ENCODE measurements at regions not wholly inside any gene's neighbourhood (a gene's known extent, or its start where the extent isn't known, plus 50 kb on each side); places are given as distances from the start of the nearest gene placed in this dataset.
A peak's percentile ranks its signal among the peaks of the same experiment; 100 is the strongest.

DNA sequence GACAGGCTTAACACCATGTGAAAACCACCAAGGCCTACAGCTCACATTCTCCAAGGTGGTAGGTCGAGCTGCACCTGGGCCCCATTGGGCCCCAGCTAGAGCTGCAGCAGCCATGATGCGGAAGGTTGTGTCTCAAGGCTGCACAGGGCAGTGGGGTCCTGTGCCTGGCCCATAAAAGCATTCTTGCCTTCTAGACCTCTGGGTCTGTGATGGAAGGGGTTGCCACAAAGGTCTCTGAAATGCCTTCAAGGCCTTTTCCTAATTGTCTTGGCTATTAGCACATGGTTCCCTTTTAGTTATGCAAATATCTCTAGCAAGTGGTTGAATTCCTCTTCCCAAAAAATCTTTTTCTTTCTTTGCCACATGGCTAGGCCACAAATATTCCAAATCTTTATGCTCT lies 52.5 kb upstream of the C11orf58 start:
- DNase-seq = no peak

DNA sequence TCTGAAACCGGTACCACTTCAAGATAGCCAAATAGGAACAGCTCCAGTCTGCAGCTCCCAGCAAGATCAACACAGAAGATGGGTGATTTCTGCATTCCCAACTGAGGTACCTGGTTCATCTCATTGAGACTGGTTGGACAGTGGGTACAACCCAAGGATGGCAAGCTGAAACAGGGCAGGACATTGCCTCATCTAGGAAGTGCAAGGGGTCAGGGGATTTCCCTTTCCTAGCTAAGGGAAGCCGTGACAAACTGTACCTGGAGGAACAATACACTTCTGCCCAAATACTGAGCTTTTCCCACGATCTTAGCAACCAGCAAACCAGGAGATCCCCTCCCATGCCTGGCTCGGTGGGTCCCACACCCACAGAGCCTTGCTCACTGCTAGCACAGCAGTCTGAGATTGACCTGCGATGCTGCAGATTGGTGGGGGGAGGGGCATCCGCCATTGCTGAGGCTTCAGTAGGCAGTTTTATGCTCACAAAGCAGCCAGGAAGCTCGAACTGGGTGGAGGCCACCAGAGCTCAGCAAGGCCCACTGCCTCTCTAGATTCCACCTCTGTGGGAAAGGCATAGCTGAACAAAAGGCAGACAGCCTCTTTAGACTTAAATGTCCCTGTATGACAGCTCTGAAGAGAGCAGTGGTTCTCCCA lies 59.9 kb upstream of the C11orf58 start:
- no peak for DNase-seq

DNA sequence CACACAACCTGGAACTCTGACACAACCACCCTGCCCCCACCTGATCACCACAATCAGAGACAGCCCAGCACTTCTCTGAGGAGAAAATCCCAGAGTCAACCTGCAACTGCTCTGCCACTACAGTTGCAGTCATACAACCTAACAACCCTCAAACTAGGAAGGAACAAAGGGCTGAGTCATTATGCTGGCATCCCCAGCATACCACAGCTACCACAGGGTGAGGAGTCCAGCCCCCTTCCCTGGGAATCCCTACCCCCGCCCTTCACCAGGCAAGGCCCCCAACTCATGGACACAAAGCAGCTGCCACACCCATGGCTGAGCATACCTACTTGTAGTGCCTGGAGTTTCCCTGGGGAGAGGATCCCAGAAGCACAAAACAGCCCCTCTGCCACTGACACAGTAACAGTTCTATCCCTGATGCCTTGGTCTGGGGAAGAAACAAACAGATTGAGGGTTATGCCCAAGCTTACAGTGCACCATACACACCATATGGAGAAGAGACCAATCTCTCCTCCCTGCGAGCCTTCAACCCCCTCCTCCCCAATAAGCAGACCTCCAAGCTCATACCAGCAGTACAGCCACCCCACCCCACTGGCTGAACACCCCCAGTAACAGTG lies 68.5 kb upstream of the C11orf58 start:
- peak; percentile 17 to 40 for DNase-seq

DNA sequence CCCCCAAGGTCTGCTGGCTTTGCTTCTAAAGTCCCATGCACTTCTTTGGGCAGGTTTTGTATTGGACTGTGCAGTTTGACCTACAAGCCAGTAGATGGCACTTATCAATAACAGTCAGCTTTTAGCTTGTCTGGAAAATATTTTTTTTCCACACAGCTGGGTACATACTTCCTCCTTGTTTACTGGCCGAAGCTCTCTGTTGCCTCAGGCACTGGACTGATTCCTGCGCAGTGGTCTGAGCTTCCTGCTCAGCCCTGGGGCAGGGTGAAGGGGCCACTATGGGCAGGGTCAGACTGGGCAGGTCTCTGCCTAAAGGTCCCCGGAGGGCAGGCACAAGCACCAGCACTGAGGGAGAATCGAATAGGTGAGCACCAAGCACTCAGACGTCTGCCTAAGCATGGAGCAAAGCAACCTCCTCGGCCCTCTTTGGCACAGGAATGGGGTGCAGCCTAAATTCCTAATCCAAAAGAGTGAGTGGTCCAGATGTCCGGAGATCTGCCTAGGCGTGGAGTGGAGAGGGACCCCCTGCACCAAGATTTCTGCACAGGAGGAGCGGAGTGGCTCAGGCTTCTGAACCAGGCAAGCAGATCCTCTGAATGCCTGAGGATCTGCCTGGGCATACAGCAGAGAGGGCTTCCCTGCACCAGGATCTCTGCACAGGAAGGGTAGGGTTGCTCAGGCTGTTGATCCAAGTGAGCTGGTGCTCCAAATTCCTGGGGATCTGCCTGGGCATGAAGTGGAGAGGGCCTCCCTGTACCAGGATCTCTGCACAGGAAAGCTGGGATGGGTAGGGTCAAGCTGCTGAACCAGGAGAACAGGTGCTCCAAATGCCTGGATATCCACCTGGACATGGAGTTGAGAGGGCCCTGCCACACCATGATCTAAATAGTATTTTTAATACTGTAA lies 105.9 kb upstream of the C11orf58 start:
- DNase-seq = no peak

DNA sequence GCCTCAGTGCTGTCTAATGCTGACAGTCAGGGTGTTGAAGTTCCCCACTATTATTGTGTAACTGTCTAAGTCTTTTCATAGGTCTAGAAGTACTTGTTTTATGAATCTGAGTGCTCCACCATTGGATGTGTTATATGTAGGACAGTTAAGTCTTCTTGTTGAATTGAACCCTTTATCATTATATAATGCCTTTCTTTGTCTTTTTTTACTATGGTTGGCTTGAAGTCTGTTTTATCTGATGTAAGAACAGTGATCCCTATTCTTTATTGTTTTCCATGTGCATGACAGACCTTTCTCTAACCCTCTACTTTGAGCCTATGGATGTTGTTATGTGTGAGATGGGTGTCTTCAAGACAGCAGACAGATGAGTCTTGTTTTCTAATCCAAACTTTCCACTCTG lies 107.8 kb upstream of the C11orf58 start:
- no peak for DNase-seq

DNA sequence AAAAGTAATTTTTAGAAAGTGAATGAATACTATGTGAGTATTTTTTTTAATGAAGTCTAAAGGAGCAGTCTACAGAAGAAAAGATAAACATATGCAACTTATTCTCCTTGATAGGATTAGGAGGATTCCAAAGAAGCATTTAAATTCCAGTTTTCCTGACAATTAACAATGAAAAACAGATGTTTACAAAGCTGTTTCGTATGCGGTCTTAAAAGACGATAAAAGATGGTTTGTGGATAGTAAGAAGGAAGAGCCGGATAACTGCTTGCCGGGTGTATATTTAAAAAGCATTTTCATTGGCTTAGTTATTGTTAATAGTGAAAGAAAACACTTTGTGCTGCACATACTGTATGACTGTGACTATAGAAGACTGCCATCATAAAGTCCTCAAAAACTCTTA lies 120.0 kb upstream of the C11orf58 start:
- DNase-seq = no peak

DNA sequence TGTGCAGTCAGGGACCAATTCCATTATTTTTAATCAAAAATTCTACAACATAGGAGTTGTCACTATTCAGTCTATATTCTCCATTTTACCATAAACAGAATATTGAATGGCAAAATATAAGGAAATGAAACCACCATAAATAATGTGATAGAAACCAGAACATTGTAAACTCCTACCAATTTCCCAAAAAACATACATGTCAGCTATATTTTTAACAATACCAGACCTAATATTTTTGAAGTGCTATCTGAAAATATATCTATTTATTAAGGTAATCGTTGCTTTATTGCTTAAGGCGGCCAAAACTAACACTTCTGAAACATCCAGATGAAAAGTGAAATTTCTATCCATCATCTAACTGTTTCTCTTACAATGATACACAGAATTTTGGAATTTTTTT lies 123.0 kb upstream of the C11orf58 start:
- DNase-seq = no peak

DNA sequence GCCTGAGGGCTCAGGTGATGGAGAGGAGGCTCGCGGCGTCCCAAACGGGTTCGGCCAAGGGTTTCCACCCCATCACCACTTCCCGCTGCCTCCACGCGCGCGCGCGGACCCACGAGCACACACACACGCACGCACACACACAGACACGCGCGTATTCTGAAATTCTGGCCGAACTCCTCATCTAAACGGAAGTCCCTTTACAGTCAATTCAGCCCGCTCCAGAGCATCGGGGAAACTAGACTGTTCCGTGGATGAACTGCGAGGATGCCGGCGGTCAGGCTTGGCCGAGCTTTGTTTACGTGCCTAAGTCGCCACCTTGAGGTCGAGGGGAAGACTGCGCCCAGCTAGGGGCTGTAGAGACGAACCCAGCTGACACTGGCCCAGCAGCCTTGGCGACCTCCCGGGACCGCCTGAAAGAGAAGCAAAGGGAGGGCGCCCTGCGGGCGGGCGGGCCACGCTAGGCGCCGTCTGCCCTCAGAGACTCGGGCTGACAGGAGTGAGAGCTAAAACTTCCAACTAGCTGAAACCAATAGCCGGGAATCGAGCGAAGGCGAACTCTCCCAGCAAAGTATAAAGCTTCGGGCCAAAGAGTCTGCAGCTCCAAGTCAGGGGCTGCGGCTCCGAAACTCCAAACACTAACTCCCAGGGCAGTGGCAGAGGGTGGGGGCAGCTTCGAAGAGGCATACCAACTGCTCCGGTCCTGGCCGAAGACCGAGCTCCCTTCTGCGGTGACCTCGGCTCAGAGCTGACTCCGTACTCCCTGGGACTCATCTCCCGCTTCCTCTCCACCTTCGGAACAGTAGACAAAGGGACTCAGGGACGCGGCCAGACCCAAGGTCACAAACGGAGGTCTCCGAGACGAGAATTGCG lies 124.7 kb upstream of the C11orf58 start:
- DNase-seq = peak; percentile 34 to 79

DNA sequence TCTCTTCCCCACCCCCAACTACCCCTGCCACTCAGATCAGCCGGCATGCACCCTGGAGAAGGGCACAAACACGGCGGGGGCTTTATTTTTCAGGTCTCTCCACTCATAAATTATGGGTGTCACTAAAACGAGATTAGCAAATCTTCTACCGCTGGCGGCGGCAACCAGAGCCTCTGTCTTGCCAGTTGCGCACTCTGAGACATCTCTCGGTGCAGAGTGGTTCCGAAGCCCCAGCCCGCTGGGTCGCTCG lies 125.3 kb upstream of the C11orf58 start:
- peak in 1 of 2 experiments; percentile 27 for DNase-seq

DNA sequence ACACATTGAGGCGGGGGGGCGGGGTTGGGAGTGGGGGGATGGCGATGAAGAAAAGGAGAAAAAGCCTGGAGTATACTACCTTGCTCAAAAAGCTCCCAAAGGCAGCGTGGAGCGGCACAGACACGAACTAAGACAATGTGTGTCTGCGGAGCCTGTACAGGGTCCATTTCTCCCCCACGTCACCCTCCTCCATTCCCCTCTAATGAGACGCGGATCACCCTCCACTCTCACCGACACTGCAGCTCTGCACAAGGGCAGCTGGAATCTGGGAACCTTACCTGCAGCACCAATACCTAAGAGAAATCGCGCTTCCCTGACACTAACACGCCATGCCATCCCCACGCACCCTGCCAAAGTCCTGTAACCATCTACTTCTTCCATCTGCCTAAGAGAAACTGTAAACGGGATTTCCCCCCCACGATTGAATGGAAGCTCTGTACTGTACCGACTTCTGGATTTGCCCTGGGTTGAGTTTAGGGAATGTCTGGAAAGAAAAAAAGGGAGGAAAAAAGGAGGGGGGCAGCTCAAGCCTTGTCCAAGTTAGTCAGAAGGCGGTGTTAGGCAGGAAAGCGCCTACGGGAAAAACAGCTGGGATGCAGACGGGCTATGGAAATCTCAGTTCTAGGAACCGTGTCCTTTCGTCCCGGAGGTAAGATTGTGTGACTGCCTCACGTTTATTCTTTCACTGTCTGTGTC lies 125.7 kb upstream of the C11orf58 start:
- no peak for DNase-seq

DNA sequence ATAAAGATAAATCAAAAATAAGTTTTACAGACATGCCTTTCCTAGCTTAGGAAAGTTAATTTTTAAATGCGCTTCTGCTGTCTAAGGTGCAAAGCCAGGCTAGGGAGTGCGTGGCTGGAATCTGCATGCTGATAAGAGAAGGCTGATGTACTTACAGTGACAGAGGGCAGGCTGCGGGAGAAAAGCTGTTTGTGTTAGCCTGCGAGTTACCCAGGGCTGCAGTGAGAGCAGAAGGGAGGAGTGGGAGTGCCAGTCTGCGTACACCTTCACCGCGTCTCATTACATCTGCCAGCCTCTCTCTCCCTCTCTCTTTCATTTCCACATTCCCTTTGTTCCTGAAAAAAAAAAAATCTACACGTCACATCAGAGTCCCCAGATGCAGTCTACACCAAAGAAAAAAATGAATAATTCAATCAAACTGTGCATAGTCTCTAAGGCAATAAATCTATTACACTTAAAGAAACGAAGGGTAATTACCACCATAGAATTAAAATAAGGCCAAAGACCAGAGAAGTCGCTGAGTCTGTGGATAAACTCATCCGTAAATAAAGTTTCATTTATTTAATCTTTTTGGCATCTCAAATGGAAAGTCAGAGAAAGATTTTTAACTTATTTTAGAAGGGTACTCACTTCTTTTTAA lies 126.4 kb upstream of the C11orf58 start:
- no peak for DNase-seq

DNA sequence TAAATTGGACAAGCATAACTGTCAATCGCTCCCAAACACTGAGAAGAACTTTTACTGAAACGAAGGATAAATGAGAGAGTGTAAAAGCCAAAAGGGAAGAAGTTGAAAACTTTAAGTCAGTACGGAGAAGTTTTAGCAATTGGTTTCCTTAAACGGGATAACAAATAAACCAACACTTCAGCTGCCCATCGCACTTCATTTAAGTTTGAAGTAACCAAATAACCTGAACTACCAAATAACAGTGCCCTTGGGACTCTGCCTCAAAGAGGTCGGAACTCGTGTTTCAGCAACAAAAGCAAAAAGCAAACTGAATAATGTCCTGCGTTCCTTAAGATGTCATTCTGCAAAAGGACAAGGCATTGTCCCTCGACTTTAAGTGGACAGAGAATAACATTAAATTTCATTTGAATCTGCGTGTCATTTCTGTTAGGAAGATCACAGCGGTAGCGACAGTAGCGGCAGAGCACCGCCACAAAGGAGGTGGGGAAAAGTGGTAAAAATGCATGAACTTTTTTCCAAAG lies 127.0 kb upstream of the C11orf58 start:
- no peak for DNase-seq

DNA sequence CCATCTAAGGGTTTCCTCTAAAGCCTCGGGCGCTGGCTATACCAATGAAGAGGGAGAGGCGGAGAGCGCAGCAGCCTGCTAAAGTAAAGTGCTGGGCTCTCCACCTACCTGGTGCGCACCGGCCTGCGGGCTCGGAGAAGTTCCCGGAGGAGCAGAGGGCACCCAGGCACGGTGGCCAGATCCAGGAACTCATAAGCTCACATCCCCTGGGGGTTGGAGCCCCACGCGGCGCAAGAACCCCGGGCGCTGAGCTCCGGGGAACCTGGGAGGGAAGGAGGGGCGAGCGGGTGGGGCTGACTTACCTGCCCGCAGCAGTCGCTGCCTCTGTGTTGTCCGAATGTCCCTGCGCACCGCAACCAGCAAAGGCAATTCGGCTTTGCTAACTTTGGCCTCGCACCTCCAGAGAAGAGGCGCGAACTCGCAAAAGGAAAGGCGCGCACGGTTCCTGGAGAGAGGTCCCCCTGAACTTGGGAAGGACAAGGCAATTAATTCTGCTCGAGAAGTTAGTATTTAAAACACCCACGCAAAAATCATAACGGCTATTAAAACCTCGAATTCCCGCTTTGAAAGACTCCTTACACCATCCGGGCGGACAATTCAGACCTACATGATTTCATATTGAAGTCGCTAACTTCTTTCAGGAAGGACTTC lies 127.6 kb upstream of the C11orf58 start:
- DNase-seq = no peak

DNA sequence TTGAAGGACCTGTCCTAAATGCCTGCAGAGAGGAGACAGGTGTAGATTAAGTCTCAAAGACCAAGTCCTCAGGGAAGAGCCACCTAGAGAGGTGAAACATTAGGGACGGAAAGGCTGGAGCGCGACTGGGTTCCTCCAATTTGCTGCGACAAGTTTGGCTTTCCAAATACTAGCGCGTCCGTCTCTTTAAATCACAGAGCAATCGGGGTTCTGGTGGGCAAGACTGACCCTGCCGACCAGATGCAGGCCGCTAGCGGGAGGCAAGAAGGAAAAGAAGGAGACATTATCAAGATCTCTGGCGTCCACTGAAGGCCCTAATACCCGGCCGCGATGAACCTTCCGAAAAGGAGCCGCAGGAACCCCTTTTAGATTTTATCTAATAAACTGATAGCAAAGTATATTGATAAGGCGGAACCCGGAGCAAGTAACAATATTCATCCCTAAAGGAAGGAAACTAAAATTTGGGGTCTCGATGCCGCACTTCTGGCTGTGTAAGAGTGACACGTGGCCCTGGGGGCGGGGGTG lies 128.2 kb upstream of the C11orf58 start:
- DNase-seq = no peak

DNA sequence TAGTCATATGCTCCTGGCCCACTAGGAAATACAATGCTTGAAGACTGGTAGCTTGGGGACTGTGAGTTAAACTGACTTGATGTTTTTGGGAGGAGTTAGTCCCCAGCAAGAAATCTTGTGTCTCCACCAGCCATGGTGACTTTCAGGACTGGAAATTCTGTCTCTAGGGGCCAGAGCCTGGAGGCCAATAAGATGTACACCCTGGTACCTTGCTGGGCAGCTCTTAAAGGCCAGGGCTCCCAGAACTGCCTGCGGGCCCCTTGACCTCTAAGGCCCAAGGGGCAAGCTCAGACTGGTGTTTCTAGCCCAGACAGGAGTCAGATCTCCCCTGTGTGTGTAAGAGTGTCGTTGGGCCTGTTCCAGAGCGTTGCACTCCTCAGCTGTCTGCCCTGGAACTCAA lies 128.7 kb upstream of the C11orf58 start:
- DNase-seq = no peak

DNA sequence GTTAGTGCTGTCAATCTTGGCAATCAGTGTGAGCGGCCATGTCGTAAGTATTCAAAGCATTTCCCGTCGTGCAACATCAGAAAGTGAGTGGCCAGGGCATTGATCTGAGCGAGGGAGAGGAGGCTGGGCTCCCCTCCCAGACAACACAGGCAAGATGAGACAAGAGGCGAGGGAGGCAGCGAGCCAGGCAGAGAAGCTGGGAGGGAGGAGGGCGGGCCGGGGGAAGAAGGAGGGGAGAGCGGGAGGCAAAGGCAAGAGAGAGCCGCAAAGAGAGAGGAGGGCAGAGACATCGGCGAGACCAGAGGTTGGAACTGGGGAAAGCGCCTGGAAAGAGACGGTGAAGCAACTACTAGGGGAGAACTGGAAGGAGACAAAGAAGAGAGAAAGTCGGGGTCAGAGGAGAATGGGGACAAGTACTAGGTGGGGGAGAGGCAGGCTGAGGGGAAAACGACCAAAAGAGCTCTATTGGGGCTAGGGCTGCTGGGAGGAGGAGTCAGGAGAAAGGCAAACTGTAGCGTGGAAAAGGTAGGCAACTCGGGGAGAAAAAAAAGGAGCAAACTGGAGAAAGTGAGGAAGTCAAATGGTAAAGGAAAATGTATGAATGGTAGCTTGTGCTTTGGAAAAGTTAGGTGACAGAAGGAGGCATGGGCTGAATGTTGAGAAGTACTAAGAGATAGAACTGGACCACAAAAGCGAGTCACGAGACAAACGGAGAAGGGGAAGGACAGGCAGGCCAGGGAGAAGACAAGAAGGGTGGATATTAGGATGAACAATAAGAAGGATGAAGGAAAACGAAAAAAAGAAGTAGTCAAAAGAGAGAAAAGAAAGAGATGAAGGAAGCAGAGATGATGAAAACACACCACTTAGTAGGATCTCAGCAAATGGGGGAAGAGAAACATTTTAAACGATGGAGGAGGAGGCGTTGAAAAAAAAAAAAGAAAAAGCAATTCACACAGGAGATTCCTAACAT lies 130.5 kb upstream of the C11orf58 start:
- DNase-seq = no peak

DNA sequence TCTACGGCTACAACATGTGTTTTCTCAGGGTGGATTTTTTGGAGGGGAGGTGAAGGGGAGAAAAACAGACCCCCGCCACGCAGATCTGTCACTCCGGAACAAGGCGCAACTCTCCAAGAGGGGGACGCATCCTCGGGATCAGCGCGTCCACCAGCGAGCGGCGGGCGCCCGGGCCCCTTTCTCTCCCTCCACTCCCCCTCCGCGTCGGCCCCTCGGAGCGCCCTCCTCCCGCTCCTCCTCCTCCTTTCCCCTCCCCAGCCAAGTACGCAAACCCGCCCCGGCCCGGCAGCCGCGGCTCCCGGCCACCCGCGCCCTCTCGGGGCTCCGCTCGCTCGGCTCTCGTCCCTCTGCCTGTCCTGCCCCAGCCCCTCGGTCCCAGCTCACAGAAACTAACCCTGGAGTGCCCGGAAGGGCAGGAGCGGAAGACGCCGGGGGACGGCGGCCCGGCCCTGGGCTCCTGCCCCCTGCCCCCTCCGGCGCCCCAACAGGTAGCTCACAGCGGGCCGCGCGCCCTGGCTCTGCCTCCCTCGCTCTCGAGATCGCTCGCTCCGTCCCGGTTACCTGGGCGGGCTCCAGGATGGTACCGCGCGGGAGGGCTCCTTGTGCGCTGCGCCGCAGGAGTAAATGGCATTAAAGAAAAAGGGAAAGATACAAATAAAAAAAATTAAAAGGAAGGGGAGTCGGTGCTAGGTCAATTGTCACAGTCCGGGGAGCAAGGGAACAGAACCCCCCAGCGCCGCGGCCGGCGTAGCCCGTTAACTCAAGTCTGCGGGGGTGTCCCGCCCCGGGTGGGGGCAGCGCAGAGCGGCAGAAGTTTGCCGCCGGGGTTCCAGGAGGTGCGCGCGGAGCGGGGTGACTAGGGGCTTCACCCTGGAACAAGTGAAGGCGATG lies 131.4 kb upstream of the C11orf58 start:
- DNase-seq = no peak

DNA sequence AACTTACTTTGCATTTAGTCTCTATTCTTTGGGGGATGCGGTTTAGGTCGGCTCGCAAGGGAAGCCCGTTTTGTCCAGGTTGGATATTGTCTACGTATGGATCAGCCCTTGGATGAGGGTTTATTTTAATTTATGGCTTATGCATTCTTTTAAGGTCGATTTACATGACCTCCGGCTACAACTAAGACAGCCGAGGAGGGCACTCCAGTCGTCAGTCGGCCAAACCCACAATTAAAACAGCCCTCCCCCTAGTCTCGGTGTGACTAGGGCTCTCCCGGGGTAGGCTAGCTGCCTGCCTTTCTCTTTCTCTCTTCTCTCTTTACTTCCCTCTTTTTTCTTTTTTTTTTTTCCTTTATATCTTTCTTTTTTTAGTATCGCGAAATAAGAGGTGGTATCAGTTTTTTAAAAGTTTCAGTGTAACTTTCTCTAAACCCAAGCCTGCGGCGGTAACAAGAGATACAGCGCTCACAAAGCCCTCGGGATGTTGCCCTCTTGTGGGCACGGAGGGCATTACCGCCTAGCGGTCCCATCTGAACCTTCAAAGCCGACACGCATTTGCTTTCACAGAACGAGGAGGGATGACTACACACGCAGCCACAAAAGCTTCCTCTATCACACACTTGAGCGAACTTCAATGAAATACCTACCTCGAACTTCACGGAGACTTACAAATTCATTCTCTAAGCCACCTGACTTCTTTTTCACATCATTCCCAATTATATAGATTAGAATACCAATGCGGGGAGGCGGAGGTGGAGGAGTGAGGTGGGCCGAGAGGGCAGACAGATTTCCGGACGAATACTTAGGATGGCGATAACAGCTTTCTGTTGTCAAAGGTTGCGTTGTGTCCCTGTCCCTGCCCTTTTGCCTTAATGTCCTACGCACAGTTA lies 132.3 kb upstream of the C11orf58 start:
- peak; percentile 59 to 75 for DNase-seq
